ENCODE measurements at regions not wholly inside any gene's neighbourhood (a gene's known extent, or its start where the extent isn't known, plus 50 kb on each side); places are given as distances from the start of the nearest gene placed in this dataset.
"Not testable (repeated sequence)": the region's sequence is repeated elsewhere in the genome, so short reads cannot be mapped to it uniquely, and the experiment has no call there.

DNA sequence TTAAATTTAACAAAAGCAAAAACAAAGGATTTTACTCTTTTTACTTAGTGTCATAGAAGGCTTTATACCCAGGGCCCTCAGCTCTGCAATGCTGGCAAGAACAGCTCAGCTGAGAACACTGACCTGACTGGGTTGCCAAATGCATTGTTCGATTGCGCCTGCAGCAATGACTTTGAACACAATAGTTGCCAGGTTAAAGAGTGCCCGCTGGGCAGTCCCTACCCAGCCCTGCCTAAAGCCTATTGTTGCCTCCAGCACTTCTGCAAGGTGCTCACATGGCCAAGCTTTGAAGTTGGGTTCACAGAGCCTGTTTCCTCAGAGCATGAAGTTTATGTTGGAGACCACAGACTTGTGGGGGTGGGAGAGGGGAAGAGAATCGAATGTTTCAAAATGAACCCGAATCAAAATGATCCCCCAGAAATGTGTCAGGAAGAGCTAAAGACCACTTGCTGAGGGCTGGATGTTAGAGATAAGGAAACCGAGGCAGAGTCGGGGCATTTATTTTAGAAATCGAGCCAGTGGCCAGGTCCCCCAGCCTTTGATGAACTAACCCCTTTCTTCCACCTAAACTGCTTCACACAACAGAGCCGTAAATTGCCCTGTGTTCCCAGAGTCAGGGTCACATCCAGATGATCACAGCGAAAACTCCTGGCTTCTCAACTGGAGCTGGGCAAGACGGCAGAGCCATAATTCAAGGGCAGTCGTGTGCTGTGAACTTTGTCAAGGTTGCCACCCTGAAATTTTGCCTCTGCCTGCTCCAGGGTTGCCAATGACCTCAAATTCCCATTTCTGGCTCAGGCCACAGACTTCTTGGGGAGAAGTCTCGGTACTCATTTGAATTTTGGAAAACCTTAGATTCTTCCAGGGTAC is 55.0 kb downstream of the FOXA2 start:
- DNase-seq: no peak

DNA sequence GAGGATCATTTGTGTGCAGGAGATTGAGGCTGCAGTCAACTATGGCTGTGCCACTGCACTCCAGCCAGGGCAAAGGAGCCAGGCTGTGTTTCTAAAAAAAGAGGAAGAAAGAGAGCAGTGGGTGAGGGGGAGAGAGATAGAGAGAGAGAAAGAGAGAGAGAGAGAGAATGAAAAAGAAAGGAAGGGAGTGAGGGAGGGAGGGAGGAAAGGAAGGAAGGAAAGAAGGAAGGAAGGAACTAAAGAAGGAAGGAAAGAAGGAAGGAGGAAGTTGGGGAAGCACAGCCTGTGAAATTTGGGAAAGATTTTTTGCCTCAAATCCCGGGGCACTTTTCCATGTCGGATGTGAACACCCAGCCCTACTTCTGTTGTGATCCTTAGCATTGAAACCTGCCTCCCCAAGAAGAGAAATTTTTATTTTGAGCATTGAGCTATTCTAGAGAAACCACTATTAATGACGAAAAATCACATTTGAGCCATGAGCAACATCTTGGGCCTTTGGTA is 57.8 kb downstream of the FOXA2 start:
- no peak for DNase-seq

DNA sequence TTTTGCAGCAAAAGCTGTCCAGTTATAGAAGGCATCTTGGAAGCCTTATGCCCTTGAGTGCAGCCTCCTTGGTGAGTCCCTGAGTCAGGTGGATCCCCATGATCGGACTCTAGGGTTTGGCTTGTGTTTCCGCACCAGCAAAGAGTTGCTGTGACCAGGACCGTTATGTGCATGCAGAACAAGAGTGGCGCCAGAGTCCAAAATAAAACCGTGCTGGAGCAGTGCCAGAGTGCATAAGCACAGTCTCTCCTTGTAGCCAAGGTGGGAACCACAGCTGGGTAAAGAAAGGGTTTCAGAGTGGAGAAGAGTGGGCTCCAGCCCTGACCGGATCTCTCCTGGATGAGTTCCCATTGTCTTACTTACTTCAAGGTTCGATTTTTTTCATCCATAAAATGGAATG is 58.6 kb downstream of the FOXA2 start:
- DNase-seq: no peak

DNA sequence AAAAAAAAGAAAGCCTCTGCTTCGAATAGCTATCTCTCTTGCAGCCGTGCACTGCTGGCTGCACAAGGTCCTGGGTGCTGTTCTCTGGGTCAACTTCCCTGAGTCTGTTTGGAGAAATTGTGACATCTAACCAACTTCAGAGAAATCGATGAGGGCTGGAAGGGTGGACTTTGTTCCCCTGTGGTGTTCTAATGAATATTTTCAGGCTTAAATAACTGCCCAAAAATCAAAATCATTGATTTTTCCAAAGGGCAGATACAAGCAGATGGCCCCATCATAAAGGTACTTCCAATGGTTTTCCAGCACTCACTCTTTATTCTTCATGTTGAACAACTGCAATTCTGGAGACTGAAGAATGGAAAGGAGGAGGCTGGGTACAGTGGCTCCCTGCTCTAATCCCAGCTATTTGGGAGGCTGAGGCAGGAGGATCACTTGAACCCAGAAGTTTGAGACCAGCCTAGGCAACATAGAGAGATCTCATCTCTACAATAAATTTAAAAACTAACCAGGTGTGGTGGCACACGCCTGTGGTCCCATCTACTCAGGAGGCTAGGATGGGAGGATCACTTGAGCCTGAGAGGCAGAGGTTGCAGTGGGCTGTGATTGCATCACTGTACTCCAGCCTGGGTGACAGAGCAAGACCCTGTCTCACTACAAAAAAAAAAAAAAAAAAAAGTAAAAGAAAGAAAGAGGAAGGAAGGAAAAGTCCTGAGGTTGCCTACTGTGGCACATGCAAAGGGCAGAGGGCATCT is 59.1 kb downstream of the FOXA2 start:
- DNase-seq: no peak

DNA sequence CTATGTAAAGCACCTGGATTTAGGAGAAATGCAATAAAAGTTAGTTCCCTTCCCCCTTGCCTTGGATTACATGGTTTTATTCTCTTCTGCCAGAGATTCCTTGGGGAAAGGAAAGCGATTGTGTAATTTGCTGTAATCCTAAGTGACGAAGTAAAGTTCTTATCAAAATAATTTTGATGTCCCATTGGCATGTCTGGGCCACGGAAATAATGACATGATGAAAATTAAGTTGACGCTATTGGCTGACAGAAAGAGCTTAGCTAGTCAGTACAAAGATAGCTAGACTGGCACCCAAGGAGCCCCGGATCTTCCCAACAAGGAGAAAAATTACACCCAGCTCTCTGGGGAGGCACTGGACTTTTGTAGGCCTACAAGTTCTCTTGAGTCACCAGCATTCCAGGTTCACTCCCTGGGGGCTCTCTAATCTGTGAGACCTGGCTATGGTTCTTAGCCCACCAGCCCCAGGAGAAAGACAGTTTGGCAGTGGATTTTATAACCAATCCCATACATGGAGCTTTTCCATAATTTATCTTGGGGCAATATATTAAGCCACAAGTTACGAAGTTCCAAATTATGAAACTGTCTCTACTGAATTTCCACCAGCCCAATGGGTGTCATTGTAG is 59.9 kb downstream of the FOXA2 start:
- DNase-seq: no peak

DNA sequence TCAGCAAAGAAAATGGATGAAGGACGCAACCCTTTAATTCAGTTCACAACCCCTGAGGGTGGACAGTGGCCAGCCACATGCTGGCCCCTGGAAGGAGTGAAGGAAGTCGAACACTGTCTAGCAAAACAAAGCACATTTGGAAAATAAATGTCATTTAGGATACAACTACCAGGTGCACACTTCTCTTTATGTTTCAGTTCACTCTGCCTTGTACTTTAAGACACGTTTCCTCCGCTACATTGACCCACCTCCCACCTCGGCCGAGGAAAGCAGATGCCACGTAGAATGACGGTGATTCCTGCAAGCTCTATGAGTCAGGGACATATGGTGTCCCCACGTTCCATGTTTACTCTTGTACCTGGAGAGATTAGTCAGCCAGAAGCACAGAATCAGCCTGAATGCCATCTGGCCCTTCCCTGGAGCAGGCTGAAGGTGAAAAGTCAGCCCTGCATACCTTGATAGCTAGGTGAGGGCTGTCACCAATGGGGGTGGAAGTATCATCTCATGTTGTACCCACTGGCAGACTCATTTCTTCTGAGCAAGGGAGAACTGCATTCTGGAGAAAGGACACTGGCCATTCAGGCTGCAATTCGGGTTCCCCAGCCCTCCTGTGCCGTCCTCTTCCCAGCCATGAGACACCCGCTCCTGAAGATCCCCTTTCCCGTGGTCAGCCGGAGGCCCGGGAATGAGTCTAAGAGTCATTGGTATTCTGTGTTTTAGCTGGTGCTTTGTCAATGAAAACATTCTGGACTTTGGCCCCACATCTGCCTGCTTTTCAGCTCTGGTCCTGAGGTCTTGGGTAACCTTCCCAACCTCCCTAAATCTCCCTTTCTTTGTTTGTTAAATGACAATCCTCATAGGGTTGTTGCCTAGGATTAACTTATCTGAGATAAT is 60.6 kb downstream of the FOXA2 start:
- DNase-seq: no peak

DNA sequence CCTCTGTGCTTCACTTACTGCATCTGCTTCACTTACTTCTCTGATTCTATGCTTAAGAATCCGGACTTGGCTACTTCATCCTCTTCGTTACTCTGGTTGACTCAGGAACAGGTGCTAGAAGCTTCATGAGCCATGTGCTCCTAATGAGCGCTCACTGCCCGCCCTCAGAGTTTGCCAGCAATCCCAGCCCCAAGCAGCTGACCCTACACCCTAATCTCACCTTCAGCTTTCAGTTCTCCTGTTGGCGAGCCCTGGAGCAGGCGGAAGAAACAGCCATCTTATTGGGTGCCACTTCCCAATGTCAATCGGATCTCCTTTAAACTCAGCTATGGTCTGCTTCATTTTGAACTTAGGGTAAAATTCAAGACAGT is 61.3 kb downstream of the FOXA2 start:
- no peak for DNase-seq

DNA sequence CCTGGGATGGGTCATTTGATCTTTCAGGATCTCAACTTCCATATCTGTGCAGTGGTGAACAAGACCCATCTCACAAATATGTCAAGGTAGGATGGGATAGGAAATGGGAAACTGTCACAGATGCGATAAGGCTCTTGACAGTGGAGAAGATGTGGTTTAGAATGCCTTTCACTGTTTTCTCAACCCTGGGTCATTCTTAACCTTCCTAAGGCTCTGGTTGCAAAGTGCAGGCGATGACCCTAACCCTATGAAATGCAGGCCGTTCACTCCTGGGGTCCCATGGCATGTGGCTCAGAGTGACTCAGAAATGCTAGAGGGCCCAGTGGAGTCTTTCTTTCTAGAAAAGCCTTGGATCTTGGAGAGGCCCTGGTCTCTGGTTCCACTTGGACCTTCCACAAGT is 61.7 kb downstream of the FOXA2 start:
- DNase-seq: no peak

GRCh38 chr20:22521940-22522339 is 62.4 kb downstream of the FOXA2 start:
- DNase-seq: not testable (repeated sequence)

- DNase-seq: no peak
Observed at GRCh38 chr20:22520381-22520780, 64.0 kb downstream of the FOXA2 start.

- DNase-seq: no peak
Observed at GRCh38 chr20:22515264-22515663, 69.1 kb downstream of the FOXA2 start.

- DNase-seq: no peak
Observed at GRCh38 chr20:22513574-22513973, 70.8 kb downstream of the FOXA2 start.

GRCh38 chr20:22512911-22513489 is 71.4 kb downstream of the FOXA2 start:
- no peak for DNase-seq

DNA sequence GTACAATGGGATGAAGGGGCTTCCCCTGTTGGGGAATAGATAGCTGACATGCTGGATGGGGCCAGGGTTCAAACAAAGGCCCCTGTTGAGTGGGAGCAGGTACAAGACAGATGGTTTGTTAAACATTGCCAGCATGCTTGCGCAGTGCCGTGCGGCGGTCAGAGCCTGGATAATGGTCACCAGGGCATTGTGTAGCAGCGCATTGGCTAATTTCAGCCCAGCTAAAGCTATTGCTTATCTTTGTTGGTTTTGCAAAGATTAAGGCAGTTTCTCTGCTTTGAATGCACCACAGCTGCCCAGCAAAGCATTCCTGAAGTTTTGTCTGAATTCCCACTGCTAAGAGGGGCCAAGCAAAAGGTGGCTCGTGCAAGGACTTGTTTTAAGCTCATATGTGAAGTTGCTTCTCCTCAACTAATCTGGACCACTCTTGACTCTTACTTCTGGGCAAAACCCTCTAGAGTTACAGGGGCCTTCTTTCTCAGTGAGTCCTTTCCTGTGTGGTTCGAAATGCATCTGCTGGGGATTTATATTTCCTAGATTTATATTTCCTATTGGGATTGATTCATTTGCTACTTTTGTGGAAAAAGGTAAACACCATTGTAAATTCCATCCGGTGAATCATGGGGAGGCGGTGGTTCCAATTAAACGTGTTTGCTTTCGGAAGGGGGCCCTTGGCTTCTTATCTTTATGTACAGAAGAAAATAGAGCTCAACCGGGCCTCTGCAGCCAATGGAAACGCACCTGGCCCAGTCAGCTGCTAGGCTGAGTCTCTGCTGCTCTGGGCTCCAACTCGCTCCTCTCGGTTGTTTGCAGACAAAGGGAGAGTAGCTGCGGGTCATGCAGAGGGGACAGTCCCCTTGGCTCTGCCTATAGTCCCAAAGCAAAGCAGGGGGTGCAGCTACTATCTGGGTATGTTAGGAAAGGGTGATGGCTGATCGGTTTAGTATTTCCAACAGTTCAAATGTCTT is 72.1 kb downstream of the FOXA2 start:
- DNase-seq: no peak

DNA sequence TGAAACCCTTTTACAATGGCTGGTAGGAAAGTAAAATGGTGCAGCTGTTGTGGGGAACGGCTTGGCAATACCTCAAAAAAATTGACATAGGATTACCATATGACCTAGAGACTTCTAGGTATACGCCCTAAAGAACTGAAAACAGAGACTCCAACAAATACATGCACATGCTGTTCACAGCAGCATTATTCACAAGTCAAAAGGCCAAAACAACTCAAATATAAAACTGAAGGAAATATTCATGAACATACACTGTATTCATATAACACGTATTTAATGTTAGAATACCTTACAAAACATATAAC is 74.6 kb downstream of the FOXA2 start:
- DNase-seq: no peak

GRCh38 chr20:22509090-22509842 is 75.1 kb downstream of the FOXA2 start:
- no peak for DNase-seq

GRCh38 chr20:22508426-22508825 is 75.9 kb downstream of the FOXA2 start:
- no peak for DNase-seq

- DNase-seq: no peak
Observed at GRCh38 chr20:22507240-22507961, 77.0 kb downstream of the FOXA2 start.

- no peak for DNase-seq
Observed at GRCh38 chr20:22506827-22507226, 77.5 kb downstream of the FOXA2 start.

All from kidney glomerular epithelial cell (primary cell).